Right atrium auricular region (tissue), 2 donors: ENCODE measurements at regions not wholly inside any gene's neighbourhood (a gene's known extent, or its start where the extent isn't known, plus 50 kb on each side); places are given as distances from the start of the nearest gene placed in this dataset.

Experiments used
- DNase-seq: peaks from one replicate; pipeline ENCODE4 v3.0.0-alpha.2; 2019; ENCODE audit warnings: low spot score
- H3K27ac ChIP-seq, 2 donors: fragments of 200-600 bp; sonication (generic); 1 replicate in 1 of 2; 2 replicates in 1 of 2; pipeline ENCODE4 v1.5.1; 2016 to 2019
- H3K27me3 ChIP-seq, 2 donors: fragments of 200-600 bp; sonication (generic); one replicate each; pipeline versions ENCODE4 v1.5.1 to v1.6.0; 2017 to 2019
- H3K36me3 ChIP-seq: fragments of 200-600 bp; sonication (generic); one replicate; pipeline ENCODE4 v1.5.1; 2016
- H3K4me1 ChIP-seq, 2 donors: fragments of 200-600 bp; sonication (generic); one replicate each; pipeline versions ENCODE4 v1.5.1 to v1.6.0; 2017 to 2019
- H3K4me3 ChIP-seq, 2 donors: fragments of 200-600 bp; sonication (generic); 1 replicate in 1 of 2; 2 replicates in 1 of 2; pipeline ENCODE4 v1.5.1; 2017 to 2019; ENCODE audit warnings: mild to moderate bottlenecking in 1 of 2, moderate library complexity in 1 of 2
- H3K9me3 ChIP-seq, 2 donors: fragments of 200-600 bp; sonication (generic); one replicate each; pipeline ENCODE4 v1.5.1; 2019
- TF ChIP-seq, protein P1 (sequence below), 2 donors: fragments of 200-600 bp; sonication (generic); IDR thresholded peaks; one replicate each; pipeline ENCODE4 v1.5.1; 2019; ENCODE audit warnings: antibody characterized with exemption in 2 of 2

DNA sequence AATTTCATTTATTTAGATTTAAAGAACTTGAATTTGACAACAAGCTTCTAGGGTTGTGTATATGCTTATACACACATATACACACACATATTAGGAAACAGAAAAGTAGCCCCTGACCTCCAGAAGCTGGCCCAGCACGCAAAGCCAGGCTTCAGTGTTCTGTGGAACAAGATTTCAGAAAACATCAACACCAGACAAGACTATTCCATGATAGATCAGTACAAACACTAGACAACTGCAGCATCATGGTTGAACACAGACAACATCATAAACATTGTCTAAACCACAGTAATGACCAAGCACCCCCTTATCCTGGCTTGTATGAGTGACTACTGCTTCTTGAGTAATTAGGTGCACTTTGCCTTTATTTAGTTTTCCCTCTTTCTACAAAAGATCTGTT lies 457.6 kb downstream of the TMEM182 start:
- TF ChIP-seq, protein P1, sequence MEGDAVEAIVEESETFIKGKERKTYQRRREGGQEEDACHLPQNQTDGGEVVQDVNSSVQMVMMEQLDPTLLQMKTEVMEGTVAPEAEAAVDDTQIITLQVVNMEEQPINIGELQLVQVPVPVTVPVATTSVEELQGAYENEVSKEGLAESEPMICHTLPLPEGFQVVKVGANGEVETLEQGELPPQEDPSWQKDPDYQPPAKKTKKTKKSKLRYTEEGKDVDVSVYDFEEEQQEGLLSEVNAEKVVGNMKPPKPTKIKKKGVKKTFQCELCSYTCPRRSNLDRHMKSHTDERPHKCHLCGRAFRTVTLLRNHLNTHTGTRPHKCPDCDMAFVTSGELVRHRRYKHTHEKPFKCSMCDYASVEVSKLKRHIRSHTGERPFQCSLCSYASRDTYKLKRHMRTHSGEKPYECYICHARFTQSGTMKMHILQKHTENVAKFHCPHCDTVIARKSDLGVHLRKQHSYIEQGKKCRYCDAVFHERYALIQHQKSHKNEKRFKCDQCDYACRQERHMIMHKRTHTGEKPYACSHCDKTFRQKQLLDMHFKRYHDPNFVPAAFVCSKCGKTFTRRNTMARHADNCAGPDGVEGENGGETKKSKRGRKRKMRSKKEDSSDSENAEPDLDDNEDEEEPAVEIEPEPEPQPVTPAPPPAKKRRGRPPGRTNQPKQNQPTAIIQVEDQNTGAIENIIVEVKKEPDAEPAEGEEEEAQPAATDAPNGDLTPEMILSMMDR (IDR thresholded peaks at IDR 0.05): no peak
- H3K4me3 ChIP-seq: no peak overlapping the region
- no peak for DNase-seq
- H3K4me1 ChIP-seq: no peaks in the 10 kb centered on the region
- no peaks in the 10 kb centered on the region for H3K9me3 ChIP-seq
- no peak overlapping the region for H3K27ac ChIP-seq
- H3K27me3 ChIP-seq: no peaks in the 10 kb centered on the region
- no peaks in the 10 kb centered on the region for H3K36me3 ChIP-seq

DNA sequence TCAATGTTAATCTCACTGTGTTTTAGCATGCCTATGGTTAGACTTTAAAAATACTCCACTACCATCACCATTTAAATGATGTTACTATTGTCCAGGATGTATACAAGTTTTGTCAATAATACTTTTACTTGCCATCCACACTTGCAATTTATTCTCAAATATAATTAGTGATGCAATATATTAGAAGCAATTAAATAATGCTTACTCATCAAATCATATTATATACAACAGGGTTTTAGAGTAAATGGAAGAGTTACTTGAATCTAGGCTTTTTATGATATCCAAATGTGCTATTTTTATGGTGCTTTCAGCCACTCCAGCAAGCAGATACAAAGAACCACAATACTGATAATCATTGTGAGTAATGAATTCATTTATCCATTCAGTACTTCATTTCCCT lies 461.1 kb downstream of the TMEM182 start:
- H3K27ac ChIP-seq: no peak overlapping the region
- H3K4me3 ChIP-seq: no peak overlapping the region
- DNase-seq: no peak
- no peaks in the 10 kb centered on the region for H3K9me3 ChIP-seq
- H3K27me3 ChIP-seq: no peaks in the 10 kb centered on the region
- TF ChIP-seq, protein P1 (IDR thresholded peaks at IDR 0.05): no peak
- H3K4me1 ChIP-seq: no peaks in the 10 kb centered on the region
- no peaks in the 10 kb centered on the region for H3K36me3 ChIP-seq

DNA sequence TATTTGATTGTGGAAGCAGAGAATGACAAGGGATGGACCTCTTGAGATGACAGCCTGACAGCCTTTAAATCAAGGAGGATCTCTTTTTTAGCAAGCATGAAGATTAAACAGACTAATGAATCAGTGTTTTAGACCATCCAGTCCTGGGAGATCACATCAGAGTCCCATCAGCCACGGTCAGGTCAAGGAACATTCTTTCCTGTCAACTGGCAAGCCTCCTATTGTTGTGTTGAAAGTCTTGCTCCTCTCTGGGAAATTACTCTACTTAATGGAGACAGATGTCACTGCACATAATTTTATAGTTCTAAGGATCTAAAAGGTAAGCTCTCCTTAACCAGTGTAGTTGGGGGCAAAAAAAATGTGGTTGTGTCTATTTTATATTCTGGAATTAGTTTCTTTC lies 469.0 kb downstream of the TMEM182 start:
- H3K27ac ChIP-seq: no peak overlapping the region
- DNase-seq: no peak
- no peaks in the 10 kb centered on the region for H3K9me3 ChIP-seq
- TF ChIP-seq, protein P1 (IDR thresholded peaks at IDR 0.05): no peak
- no peaks in the 10 kb centered on the region for H3K36me3 ChIP-seq
- H3K4me3 ChIP-seq: no peak overlapping the region
- no peaks in the 10 kb centered on the region for H3K27me3 ChIP-seq
- H3K4me1 ChIP-seq: no peaks in the 10 kb centered on the region

DNA sequence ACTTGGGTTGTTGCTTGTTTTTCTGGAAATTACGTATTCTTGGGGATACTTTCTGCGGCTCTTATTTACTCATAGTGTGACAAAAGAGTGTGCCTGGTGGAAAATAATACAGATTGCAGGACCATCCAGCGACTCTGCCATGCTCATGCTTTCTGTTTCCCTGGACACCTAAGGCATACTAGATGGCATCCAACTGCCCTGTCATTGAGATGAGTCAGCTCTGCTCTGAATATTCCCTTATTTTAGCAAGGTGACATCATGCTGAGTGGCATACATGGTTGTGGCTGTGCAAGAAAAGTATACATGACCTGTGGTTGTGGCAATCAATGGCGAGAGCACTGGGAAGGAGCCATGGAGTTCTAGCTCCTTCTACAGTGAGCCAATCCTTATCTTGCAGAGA lies 471.0 kb downstream of the TMEM182 start:
- no peak for DNase-seq
- H3K27me3 ChIP-seq: no peaks in the 10 kb centered on the region
- H3K4me3 ChIP-seq: no peak overlapping the region

DNA sequence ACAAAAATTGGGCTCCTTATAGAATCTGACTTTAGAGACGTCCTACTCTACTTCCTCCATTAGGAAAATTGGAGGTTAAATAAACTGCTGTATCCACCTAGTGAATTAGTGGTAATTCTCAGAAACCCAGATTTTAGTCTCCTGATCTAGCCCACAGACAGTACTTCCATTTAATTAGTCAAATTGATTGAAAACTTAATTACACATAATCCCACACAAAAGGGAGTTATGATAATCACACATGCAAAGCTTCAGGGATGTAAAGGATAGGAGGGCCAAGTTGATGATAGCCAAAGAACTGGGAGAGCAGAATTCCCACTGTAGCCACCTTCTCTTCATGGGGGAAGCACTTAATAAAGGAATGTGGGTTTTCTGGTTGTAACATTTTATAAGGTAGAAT lies 471.9 kb downstream of the TMEM182 start:
- no peaks in the 10 kb centered on the region for H3K4me1 ChIP-seq
- no peaks in the 10 kb centered on the region for H3K36me3 ChIP-seq
- DNase-seq: no peak
- H3K9me3 ChIP-seq: no peaks in the 10 kb centered on the region
- no peak overlapping the region for H3K4me3 ChIP-seq
- H3K27ac ChIP-seq: no peak overlapping the region
- TF ChIP-seq, protein P1 (IDR thresholded peaks at IDR 0.05): no peak
- H3K27me3 ChIP-seq: no peaks in the 10 kb centered on the region

More for the DNA sequence above, 471.0 kb downstream of the TMEM182 start:
- Histone ChIP-seq H3K4me1 (no peaks in the 10 kb centered on the region), H3K9me3 (no peaks in the 10 kb centered on the region), H3K36me3 (no peaks in the 10 kb centered on the region), H3K27ac (no peak overlapping the region)
- TF ChIP-seq, protein P1 (IDR thresholded peaks at IDR 0.05): no peak

DNA sequence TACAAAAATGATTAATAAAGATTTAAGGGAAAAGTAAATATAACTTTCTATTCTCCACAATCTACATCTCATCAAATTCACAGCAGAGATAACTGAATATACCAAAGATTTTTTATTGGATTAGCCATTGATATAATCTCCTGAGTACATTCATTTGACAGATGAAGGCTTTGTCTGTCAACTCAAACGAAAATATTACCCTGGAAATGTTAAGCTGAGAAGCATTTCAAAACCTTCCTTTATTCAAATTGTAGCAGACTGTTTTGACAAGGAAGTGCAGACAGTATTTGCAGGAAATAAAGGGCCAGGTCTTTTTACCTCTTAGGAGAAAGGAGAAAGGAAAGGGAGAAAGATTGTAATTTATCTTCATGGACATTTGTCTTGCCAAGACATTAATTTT lies 473.5 kb downstream of the TMEM182 start:
- Histone ChIP-seq H3K36me3 (no peaks in the 10 kb centered on the region), H3K4me3 (no peak overlapping the region), H3K27me3 (no peaks in the 10 kb centered on the region), H3K4me1 (no peaks in the 10 kb centered on the region), H3K9me3 (no peaks in the 10 kb centered on the region), H3K27ac (no peak overlapping the region)
- TF ChIP-seq, protein P1 (IDR thresholded peaks at IDR 0.05): no peak
- no peak for DNase-seq
